Astrocyte of the spinal cord (primary cell): ENCODE measurements at regions not wholly inside any gene's neighbourhood (a gene's known extent, or its start where the extent isn't known, plus 50 kb on each side); places are given as distances from the start of the nearest gene placed in this dataset.

Experiments used
- DNase-seq: peaks from one replicate; pipeline ENCODE4 v3.0.0; 2011; ENCODE audit warnings: low read depth, low spot score
- H3K4me3 ChIP-seq: 2 replicates; pipeline ENCODE4 v1.5.1; 2011; ENCODE audit warnings: low read depth, mild to moderate bottlenecking, low read length, moderate library complexity
- CTCF ChIP-seq: IDR thresholded peaks from 2 replicates; pipeline ENCODE4 v1.5.1; 2012; ENCODE audit warnings: low read depth, mild to moderate bottlenecking, low read length, inconsistent platforms
- in situ Hi-C: cut with HindIII; loops from 2 replicates; pipeline ENCODE4 v1.10.0; 2017; ENCODE audit warnings: low sequenced_read_pairs

- no peak for DNase-seq
- no peak overlapping the region for H3K4me3 ChIP-seq
- TF ChIP-seq CTCF, result no peak
- in situ Hi-C loops, result no loop called here
Measured at GRCh38 chr2:239768907-239769553, 256.1 kb downstream of the NDUFA10 start.

- TF ChIP-seq CTCF, result no peak
- H3K4me3 ChIP-seq, result no peak overlapping the region
- DNase-seq, result no peak
- in situ Hi-C loops, result no loop called here
Measured at GRCh38 chr2:239768031-239768790, 256.9 kb downstream of the NDUFA10 start.

- no peak for DNase-seq
- no peak overlapping the region for H3K4me3 ChIP-seq
- in situ Hi-C loops, result no loop called here
- no peak for TF ChIP-seq CTCF
Measured at GRCh38 chr2:239767021-239767905, 257.9 kb downstream of the NDUFA10 start.

- TF ChIP-seq CTCF, result no peak
- no peak overlapping the region for H3K4me3 ChIP-seq
- in situ Hi-C loops, result no loop called here
- DNase-seq, result no peak
Measured at GRCh38 chr2:239765911-239766310, 259.2 kb downstream of the NDUFA10 start.

GRCh38 chr2:239765076-239765845 is 259.9 kb downstream of the NDUFA10 start:
- no peak for DNase-seq
- no peak for TF ChIP-seq CTCF
- in situ Hi-C loops, result no loop called here
- no peak overlapping the region for H3K4me3 ChIP-seq

GRCh38 chr2:239763433-239764097 is 261.6 kb downstream of the NDUFA10 start:
- TF ChIP-seq CTCF, result no peak
- no peak for DNase-seq
- H3K4me3 ChIP-seq, result no peak overlapping the region
- in situ Hi-C loops, result no loop called here
